ENCODE measurements at regions not wholly inside any gene's neighbourhood (a gene's known extent, or its start where the extent isn't known, plus 50 kb on each side); places are given as distances from the start of the nearest gene placed in this dataset.

GRCh38 chr15:39088156-39088555 lies 492.7 kb upstream of the THBS1 start:
- Histone ChIP-seq H3K9ac (ENCODE audit: low read length) (no peak overlapping the region), H3K36me3 (ENCODE audit: insufficient read depth, low read length) (no peaks in the 10 kb centered on the region), H3K4me3 (ENCODE audit: low read depth in 1 of 2, low read length in 2 of 2) (no peak overlapping the region), H3K27ac (ENCODE audit: low read depth, low read length) (no peak overlapping the region), H3K27me3 (ENCODE audit: control insufficient read depth in 1 of 2, insufficient read depth in 2 of 2, low read length in 2 of 2) (no peaks in the 10 kb centered on the region), H3K9me3 (ENCODE audit: low read length) (no peaks in the 10 kb centered on the region), H3K4me1 (ENCODE audit: insufficient read depth, low read length) (peaks cover 20% of the 10 kb centered on the region)

DNA sequence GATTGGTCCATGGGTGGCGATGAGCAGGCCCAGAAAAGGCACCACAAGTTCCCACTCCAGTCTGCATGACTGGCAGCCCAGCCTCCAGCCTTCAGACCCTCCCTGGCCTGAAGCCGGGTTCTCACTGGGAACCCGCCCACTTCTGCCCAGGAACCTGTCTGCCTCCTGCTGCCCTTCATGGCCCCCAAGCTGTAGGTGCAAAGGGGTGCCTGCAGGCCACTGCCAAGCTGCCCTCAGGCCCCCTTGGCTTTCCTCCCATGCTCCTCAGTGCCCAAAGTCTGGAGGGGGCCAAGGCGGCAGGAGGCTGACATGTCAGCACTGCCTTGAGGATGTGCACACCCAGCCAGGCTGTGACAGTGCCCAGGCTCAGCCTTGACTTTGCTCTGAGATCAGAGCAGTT lies 488.5 kb upstream of the THBS1 start:
- Histone ChIP-seq H3K4me3 (ENCODE audit: low read depth in 1 of 2, low read length in 2 of 2) (no peak overlapping the region), H3K9ac (ENCODE audit: low read length) (no peak overlapping the region), H3K36me3 (ENCODE audit: insufficient read depth, low read length) (no peaks in the 10 kb centered on the region), H3K27ac (ENCODE audit: low read depth, low read length) (no peak overlapping the region), H3K4me1 (ENCODE audit: insufficient read depth, low read length) (peaks cover 24% of the 10 kb centered on the region), H3K9me3 (ENCODE audit: low read length) (no peaks in the 10 kb centered on the region), H3K27me3 (ENCODE audit: control insufficient read depth in 1 of 2, insufficient read depth in 2 of 2, low read length in 2 of 2) (no peaks in the 10 kb centered on the region)

DNA sequence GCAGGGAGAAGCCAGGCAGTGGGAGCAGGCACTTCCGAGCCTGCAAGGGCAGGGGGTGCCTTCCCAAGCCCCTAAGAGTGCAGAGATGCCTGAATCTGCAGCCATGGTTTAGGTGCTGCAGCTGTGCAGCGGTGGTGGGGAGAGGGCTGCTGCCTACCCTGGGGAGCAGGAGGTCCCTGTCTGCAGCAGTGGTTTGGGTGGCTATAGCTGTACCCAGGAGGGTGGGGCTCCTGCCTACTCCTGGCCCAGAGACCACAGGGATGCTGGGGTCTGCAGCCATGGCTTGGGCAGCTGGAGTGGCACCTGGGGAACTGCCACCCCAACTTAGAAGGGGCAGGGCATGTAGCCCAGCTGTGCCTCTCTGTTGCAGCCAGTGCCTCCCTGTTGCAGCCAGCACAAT lies 488.1 kb upstream of the THBS1 start:
- Histone ChIP-seq H3K4me3 (ENCODE audit: low read depth in 1 of 2, low read length in 2 of 2) (no peak overlapping the region), H3K36me3 (ENCODE audit: insufficient read depth, low read length) (no peaks in the 10 kb centered on the region), H3K9me3 (ENCODE audit: low read length) (no peaks in the 10 kb centered on the region), H3K4me1 (ENCODE audit: insufficient read depth, low read length) (peaks cover 24% of the 10 kb centered on the region), H3K27ac (ENCODE audit: low read depth, low read length) (no peak overlapping the region), H3K27me3 (ENCODE audit: control insufficient read depth in 1 of 2, insufficient read depth in 2 of 2, low read length in 2 of 2) (no peaks in the 10 kb centered on the region), H3K9ac (ENCODE audit: low read length) (no peak overlapping the region)

- Histone ChIP-seq H3K27me3 (ENCODE audit: control insufficient read depth in 1 of 2, insufficient read depth in 2 of 2, low read length in 2 of 2) (no peaks in the 10 kb centered on the region), H3K27ac (ENCODE audit: low read depth, low read length) (peak overlapping the region; percentile 56), H3K4me3 (ENCODE audit: low read depth in 1 of 2, low read length in 2 of 2) (no peak overlapping the region), H3K9me3 (ENCODE audit: low read length) (no peaks in the 10 kb centered on the region), H3K9ac (ENCODE audit: low read length) (no peak overlapping the region), H3K36me3 (ENCODE audit: insufficient read depth, low read length) (no peaks in the 10 kb centered on the region), H3K4me1 (ENCODE audit: insufficient read depth, low read length) (peaks cover 24% of the 10 kb centered on the region)
Measured at GRCh38 chr15:39094116-39094515, 486.8 kb upstream of the THBS1 start.

- no peaks in the 10 kb centered on the region for H3K9me3 ChIP-seq (ENCODE audit: low read length)
- H3K36me3 ChIP-seq (ENCODE audit: insufficient read depth, low read length): no peaks in the 10 kb centered on the region
- H3K4me1 ChIP-seq (ENCODE audit: insufficient read depth, low read length): peaks cover 31% of the 10 kb centered on the region
- no peak overlapping the region for H3K9ac ChIP-seq (ENCODE audit: low read length)
- H3K27me3 ChIP-seq (ENCODE audit: control insufficient read depth in 1 of 2, insufficient read depth in 2 of 2, low read length in 2 of 2): no peaks in the 10 kb centered on the region
- H3K27ac ChIP-seq (ENCODE audit: low read depth, low read length): peak overlapping the region; percentile 81
- H3K4me3 ChIP-seq (ENCODE audit: low read depth in 1 of 2, low read length in 2 of 2): no peak overlapping the region
Measured at GRCh38 chr15:39095218-39095879, 485.5 kb upstream of the THBS1 start.

GRCh38 chr15:39096608-39097205 lies 484.2 kb upstream of the THBS1 start:
- H3K4me3 ChIP-seq (ENCODE audit: low read depth in 1 of 2, low read length in 2 of 2): no peak overlapping the region
- H3K27me3 ChIP-seq (ENCODE audit: control insufficient read depth in 1 of 2, insufficient read depth in 2 of 2, low read length in 2 of 2): no peaks in the 10 kb centered on the region
- H3K36me3 ChIP-seq (ENCODE audit: insufficient read depth, low read length): no peaks in the 10 kb centered on the region
- H3K4me1 ChIP-seq (ENCODE audit: insufficient read depth, low read length): peaks cover 31% of the 10 kb centered on the region
- no peak overlapping the region for H3K9ac ChIP-seq (ENCODE audit: low read length)
- H3K27ac ChIP-seq (ENCODE audit: low read depth, low read length): no peak overlapping the region
- no peaks in the 10 kb centered on the region for H3K9me3 ChIP-seq (ENCODE audit: low read length)

DNA sequence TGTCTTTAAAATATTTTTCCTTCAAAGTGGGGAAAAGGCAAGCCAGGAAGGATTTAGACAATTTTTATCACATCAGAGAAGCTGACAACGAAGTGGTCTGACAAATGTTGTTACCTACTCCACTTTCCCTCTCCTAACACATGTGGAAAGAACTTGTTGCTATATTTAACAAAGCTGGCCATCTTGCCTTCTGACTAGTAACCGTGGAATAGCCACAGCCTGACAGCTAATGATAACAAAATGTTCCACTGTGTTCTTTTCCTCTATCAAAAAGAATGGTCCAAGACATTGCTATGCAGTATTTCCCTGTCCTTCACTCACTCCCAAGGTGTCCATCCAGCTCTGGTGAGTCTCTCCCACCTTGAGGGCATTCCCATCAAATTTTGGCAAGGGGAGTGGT lies 481.4 kb upstream of the THBS1 start:
- H3K36me3 ChIP-seq (ENCODE audit: insufficient read depth, low read length): no peaks in the 10 kb centered on the region
- no peak overlapping the region for H3K27ac ChIP-seq (ENCODE audit: low read depth, low read length)
- no peaks in the 10 kb centered on the region for H3K9me3 ChIP-seq (ENCODE audit: low read length)
- peaks cover 21% of the 10 kb centered on the region for H3K4me1 ChIP-seq (ENCODE audit: insufficient read depth, low read length)
- H3K4me3 ChIP-seq (ENCODE audit: low read depth in 1 of 2, low read length in 2 of 2): no peak overlapping the region
- no peak overlapping the region for H3K9ac ChIP-seq (ENCODE audit: low read length)
- no peaks in the 10 kb centered on the region for H3K27me3 ChIP-seq (ENCODE audit: control insufficient read depth in 1 of 2, insufficient read depth in 2 of 2, low read length in 2 of 2)

DNA sequence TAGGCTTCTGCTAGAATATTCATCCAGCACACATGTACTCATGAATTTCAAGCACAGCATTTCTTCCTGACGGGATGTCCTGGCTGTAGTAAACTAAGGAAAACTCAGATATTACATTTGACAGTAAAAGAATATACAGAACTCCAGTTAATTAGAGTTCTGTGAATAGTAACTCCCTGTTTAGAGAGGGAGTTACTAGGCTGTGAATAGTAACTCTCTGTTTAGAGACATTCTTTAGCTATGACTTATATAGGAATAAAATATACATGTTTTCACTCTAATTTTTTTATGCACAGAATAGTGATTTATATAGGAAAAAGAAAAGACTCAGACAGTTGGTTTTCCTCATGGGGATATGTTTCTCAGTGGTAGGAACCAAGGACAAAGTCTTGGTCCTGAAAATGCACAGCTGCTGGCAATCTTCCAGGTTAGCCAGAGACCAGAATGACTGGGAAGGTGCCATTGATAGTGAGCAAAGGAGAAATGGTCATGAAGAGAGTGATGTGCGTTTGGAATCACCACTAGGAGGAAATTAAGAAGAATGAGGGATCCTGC lies 480.7 kb upstream of the THBS1 start:
- peaks cover 17% of the 10 kb centered on the region for H3K4me1 ChIP-seq (ENCODE audit: insufficient read depth, low read length)
- no peak overlapping the region for H3K4me3 ChIP-seq (ENCODE audit: low read depth in 1 of 2, low read length in 2 of 2)
- no peaks in the 10 kb centered on the region for H3K36me3 ChIP-seq (ENCODE audit: insufficient read depth, low read length)
- no peak overlapping the region for H3K27ac ChIP-seq (ENCODE audit: low read depth, low read length)
- H3K27me3 ChIP-seq (ENCODE audit: control insufficient read depth in 1 of 2, insufficient read depth in 2 of 2, low read length in 2 of 2): no peaks in the 10 kb centered on the region
- H3K9me3 ChIP-seq (ENCODE audit: low read length): no peaks in the 10 kb centered on the region
- no peak overlapping the region for H3K9ac ChIP-seq (ENCODE audit: low read length)

GRCh38 chr15:39102431-39102830 lies 478.4 kb upstream of the THBS1 start:
- Histone ChIP-seq H3K27ac (ENCODE audit: low read depth, low read length) (no peak overlapping the region), H3K27me3 (ENCODE audit: control insufficient read depth in 1 of 2, insufficient read depth in 2 of 2, low read length in 2 of 2) (no peaks in the 10 kb centered on the region), H3K9me3 (ENCODE audit: low read length) (no peaks in the 10 kb centered on the region), H3K36me3 (ENCODE audit: insufficient read depth, low read length) (no peaks in the 10 kb centered on the region), H3K4me3 (ENCODE audit: low read depth in 1 of 2, low read length in 2 of 2) (no peak overlapping the region), H3K4me1 (ENCODE audit: insufficient read depth, low read length) (peaks cover 7% of the 10 kb centered on the region), H3K9ac (ENCODE audit: low read length) (no peak overlapping the region)

GRCh38 chr15:39106950-39107349 lies 473.9 kb upstream of the THBS1 start:
- Histone ChIP-seq H3K27ac (ENCODE audit: low read depth, low read length) (no peak overlapping the region), H3K4me1 (ENCODE audit: insufficient read depth, low read length) (no peaks in the 10 kb centered on the region), H3K27me3 (ENCODE audit: control insufficient read depth in 1 of 2, insufficient read depth in 2 of 2, low read length in 2 of 2) (no peaks in the 10 kb centered on the region), H3K36me3 (ENCODE audit: insufficient read depth, low read length) (no peaks in the 10 kb centered on the region), H3K9me3 (ENCODE audit: low read length) (no peaks in the 10 kb centered on the region), H3K4me3 (ENCODE audit: low read depth in 1 of 2, low read length in 2 of 2) (no peak overlapping the region), H3K9ac (ENCODE audit: low read length) (no peak overlapping the region)

DNA sequence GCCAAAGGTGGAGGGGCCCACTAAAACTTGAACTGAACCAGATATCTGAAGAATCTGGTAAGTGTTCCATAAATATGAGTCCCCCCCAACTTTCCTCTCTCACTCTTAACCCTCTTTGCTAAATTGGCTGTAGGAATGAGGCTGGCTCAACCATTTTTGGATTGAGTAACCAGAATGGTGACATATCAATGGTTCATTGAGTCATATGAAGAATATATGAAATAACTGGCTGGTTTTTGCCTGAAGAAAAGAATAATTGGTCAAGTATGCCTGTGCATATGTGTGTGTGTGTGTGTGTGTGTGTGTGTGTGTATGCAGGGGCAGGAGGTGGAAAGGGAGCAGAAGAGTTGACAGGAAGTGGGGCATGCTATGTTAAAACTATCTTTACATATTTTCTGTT lies 472.9 kb upstream of the THBS1 start:
- H3K27ac ChIP-seq (ENCODE audit: low read depth, low read length): no peak overlapping the region
- no peak overlapping the region for H3K9ac ChIP-seq (ENCODE audit: low read length)
- H3K27me3 ChIP-seq (ENCODE audit: control insufficient read depth in 1 of 2, insufficient read depth in 2 of 2, low read length in 2 of 2): no peaks in the 10 kb centered on the region
- H3K9me3 ChIP-seq (ENCODE audit: low read length): no peaks in the 10 kb centered on the region
- H3K36me3 ChIP-seq (ENCODE audit: insufficient read depth, low read length): no peaks in the 10 kb centered on the region
- no peaks in the 10 kb centered on the region for H3K4me1 ChIP-seq (ENCODE audit: insufficient read depth, low read length)
- no peak overlapping the region for H3K4me3 ChIP-seq (ENCODE audit: low read depth in 1 of 2, low read length in 2 of 2)

DNA sequence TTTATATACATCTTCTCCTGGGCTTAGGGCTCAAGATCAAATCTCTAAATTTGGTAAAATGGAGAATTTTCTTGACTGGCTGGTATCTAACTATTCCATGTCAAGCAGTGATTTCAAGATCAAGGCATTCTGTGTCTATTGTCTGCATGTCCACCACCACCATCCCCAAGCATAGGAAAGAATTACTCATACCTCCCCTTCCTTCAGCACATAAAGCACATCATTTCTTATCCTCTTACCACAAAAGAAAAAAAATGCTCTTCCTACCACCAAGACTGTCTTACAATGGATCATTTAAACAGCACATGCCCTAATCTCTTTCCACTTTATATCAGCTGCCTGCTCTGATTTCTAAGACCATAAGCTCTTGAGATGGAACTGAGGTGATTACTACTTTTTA lies 470.5 kb upstream of the THBS1 start:
- no peaks in the 10 kb centered on the region for H3K36me3 ChIP-seq (ENCODE audit: insufficient read depth, low read length)
- no peaks in the 10 kb centered on the region for H3K27me3 ChIP-seq (ENCODE audit: control insufficient read depth in 1 of 2, insufficient read depth in 2 of 2, low read length in 2 of 2)
- H3K4me3 ChIP-seq (ENCODE audit: low read depth in 1 of 2, low read length in 2 of 2): no peak overlapping the region
- no peaks in the 10 kb centered on the region for H3K4me1 ChIP-seq (ENCODE audit: insufficient read depth, low read length)
- no peaks in the 10 kb centered on the region for H3K9me3 ChIP-seq (ENCODE audit: low read length)
- H3K9ac ChIP-seq (ENCODE audit: low read length): no peak overlapping the region
- H3K27ac ChIP-seq (ENCODE audit: low read depth, low read length): no peak overlapping the region
